ENCODE measurements at regions not wholly inside any gene's neighbourhood (a gene's known extent, or its start where the extent isn't known, plus 50 kb on each side); places are given as distances from the start of the nearest gene placed in this dataset.
A peak's percentile ranks its signal among the peaks of the same experiment; 100 is the strongest.

DNA sequence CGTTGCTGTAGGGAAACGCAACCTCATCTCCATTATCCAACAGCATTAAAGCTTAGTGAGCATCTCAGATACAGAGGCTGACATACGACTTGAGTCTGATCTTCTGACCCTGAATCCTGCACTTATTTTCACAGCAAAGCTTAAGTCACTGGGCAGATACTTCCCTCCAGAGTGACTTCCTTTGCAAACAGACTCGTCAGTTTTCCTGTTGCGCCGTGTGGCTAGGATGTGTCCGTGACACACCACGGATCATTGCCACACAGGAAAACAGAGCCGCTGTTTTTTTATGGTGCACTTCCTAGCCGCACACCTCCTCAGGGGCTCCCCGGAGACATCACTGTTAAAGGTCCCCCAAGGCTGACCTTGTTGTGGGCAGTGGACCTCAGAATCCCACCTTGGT is 94.9 kb upstream of the MKI67 start:
- no peak for DNase-seq (ENCODE audit: low read depth in 3 of 3, low spot score in 2 of 3)

DNA sequence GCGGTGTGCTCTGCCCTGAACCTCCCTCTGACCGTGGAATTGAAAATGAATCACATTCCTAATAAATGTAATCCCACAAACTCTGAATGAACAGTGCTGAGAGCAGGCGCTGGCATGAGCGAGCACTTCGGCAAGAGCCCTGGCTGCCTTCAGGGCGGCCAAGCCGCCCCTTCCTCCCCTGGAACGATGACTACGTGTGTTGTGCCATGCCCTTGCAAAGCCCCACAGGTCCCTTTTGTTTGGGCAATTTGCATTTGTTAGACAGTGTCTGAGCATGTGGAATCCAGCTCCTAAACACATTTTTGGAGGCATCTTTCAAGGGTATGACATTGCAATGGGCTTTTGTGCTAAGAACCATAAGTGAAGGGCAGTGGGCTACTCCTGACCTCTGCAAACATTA is 95.6 kb upstream of the MKI67 start:
- no peak for DNase-seq (ENCODE audit: low read depth in 3 of 3, low spot score in 2 of 3)

DNA sequence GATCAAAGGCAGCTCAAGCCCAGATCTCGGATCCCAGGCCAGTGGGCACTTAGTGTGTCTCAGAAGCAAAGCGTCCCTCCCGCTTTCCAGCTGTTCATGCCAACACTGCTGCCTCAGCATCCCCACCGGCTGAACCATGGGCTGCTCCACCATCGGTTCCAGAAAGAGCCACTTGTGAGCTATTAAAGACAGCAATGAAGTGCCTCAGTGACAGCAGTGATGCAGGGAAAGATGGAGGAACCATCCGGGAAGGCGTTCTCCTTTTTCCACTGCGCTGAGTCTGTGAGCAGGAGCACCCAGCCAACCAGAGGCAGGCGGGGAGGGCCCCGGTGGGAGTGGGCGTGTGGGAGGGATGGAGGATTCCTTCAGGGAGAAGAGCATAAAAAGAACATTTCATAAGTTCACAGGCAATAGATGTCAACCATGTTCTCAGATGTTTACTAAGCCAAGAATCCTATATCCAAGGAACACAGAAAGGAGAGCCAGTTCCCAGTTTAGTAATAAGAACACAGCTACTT is 96.2 kb upstream of the MKI67 start:
- no peak for DNase-seq (ENCODE audit: low read depth in 3 of 3, low spot score in 2 of 3)

DNA sequence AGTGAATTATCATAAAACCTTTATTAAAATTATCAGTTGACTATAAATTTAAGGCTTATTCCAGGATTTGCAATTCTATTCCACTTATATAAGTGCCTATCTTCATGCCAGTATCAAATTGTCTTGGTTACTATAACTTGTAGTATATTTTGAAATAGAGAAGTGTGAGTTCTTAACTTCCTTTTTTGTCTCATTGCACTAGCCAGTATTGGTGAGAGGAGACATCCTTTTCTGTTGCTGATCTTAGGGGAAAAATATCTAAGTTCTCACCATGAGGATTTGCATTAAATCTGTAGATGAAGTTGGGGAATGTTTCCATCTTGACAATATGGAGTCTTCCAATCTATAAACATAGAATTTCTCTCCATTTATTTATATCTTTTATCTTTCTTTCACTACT is 104.2 kb upstream of the MKI67 start:
- no peak for DNase-seq (ENCODE audit: low read depth in 3 of 3, low spot score in 2 of 3)

DNA sequence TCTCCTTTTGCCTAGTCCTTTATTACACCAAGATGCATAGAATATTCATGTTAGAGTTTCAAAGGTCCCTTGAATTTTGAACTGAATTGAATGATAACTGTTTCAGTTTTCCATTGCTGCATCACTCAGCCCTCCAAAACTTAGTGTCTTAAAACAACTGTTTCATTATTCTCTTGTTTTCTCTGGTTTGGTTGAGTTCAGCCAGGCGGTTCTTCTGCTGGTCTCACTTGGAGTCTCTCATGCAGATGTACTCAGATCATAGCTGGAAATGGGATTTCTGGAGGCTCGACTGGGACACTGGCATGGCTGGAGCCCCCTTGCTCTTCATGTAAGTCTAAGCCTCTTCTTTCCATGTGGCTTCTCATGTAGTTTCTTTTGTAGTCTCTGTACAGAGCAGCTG is 107.2 kb upstream of the MKI67 start:
- DNase-seq (ENCODE audit: low read depth in 3 of 3, low spot score in 2 of 3) = no peak

DNA sequence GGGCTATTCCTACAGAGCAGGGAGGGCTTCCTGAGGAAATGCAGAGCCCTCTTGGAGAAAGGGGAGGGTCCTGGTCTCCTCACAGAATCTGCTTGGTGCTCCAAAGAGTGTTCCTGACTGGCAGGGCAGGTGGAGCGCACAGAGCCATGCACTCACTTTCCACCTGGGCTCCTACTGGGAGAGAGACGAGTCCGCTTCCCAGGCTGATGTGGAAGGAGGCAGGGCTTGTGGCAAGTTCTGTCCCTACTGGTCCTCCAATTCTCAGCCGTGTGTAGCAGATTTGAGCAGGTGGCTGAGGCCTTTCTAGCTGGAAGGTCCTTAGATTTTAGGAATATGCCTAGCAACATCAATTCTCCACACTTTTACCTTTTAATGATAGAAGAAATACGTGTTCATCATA is 111.5 kb upstream of the MKI67 start:
- no peak for DNase-seq (ENCODE audit: low read depth in 3 of 3, low spot score in 2 of 3)

DNA sequence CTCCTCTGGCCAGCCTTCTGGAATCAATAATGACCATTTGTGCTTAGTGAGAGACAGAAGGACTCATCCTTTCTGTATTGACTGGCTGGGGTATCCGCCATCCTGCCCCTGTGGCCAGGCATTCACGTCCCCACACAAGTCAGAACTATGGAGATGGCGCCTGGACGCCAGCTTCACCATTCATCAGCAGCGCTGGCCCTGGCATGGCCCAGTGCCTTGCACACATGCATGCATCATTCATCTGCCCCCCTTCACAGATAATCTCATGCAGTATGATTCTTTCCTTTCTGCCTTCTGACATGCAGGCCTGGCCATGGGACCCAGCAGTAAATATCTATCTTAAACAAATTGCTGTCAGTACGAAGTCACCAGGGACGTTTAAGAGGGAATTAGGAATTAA is 114.8 kb upstream of the MKI67 start:
- no peak for DNase-seq (ENCODE audit: low read depth in 3 of 3, low spot score in 2 of 3)

DNA sequence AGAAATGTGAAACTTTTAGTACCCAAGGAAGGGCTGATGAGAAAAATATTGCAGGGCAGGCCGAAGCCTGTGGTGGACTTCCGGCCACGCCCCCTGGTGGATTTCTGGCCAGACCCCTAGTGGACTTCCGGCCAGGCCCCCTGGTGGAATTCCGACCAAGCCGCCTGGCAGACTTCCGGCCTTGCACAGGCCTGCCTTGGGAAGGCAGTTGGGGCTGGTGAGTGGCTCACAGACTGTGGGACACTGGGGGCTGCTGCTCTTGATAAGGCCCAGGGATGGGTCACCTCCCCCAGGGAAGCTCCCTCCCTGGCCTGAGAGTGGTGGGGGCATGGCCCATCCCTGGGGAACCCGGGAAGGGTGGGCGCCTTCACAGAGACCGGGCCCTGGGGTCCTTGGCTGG is 116.4 kb upstream of the MKI67 start:
- no peak for DNase-seq (ENCODE audit: low read depth in 3 of 3, low spot score in 2 of 3)

DNA sequence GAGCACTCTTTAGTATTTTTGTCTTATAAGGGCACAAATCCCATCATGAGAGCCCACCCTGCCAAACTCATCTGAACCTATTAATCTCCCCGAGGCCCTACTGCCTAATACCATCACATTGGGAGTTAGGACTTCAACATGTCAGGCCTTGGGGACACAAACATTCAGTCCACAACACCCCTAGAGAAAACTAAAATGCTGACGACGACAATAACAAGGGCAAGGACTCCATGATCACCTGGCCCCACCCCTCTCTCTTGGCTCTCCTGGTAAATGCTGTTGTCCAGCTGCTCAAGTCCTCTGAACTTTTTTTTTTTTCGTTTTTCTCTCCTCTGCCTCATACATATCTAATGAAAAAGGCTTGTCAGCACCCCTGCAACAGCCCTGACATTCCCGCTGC is 118.8 kb upstream of the MKI67 start:
- DNase-seq (ENCODE audit: low read depth in 3 of 3, low spot score in 2 of 3) = no peak

DNA sequence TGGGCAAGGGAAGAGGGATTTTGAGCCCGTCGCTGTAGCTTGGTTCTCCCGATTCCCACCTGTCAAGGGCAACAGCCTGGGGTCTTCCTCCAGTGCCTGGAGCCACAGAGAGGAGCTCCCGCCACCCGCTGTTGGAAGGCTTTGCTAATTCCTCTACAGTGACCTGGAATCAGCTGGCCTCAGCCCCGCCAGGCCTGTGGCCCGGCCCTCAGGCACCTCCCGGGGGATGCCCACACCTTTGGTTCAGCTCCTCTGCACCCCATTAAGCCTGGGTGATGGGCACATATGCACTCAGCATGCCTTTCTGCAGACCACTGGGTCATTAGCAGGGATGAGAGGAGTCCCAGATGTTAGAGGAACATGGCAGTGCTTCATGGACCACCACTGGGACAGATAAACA is 121.4 kb upstream of the MKI67 start:
- no peak for DNase-seq (ENCODE audit: low read depth in 3 of 3, low spot score in 2 of 3)

DNA sequence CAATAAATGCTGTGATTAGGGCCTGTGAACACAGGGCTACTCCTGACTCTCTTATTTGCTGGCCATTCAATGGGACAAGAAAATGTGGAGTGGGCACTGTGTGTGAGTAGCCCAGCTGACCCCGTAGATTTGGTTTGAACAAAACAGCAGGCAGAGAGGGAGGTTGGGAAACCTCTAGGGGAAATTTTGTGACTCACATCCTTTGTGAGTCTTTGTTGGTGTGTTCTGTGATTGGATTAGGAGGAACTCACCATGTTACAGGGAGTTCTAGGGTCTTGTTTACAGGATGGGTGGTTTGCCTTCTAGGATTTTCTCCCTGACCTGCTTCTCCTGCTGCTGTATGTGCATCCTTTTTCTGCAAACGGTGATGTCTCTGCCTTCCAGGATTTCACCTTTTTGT is 128.3 kb upstream of the MKI67 start:
- no peak for DNase-seq (ENCODE audit: low read depth in 3 of 3, low spot score in 2 of 3)

DNA sequence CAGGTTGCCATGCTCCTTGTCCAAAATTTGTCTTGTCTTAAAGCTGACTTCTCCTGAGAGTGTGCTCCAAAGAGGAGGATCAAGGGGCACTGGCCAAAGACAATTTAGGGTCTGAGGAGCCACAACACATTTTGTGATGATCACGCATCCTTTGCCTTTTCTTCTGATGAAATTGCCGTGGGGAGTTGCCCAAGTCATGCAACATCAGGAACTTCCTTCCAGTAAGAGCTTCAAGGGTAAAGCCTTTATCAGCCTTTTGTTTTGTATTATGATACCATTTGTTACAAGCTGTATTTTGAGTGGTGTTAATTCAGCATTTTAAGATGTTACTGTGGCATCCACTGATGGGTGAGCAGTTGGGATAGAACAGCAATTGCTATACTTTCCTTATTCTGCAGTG is 131.2 kb upstream of the MKI67 start:
- DNase-seq (ENCODE audit: low read depth in 3 of 3, low spot score in 2 of 3) = no peak

DNA sequence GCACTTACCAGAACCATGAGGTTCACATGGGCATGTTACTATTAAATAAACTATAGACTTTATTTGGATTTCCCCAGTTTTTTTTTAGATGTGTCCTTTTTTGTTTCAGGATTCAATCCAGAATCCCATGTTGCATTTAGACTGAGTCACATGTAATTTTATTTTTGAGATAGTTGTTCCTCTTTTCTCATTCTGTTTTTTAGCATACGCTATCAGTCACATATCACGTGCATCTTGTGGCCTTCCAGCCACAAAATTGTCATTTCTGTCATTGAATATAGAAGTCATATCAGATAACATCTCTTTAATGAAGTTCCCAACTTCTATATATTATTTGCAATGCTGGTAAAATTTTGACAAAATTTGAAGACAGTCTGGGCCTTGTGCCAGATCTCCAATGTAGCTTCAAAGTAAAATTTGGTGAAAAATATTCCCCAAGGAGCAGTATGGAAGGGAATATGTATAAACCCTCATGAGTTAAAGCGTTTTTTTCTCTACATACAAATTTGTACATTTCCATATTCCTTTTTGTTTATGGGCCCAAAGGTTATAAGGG is 132.3 kb upstream of the MKI67 start:
- DNase-seq (ENCODE audit: low read depth in 3 of 3, low spot score in 2 of 3) = no peak

DNA sequence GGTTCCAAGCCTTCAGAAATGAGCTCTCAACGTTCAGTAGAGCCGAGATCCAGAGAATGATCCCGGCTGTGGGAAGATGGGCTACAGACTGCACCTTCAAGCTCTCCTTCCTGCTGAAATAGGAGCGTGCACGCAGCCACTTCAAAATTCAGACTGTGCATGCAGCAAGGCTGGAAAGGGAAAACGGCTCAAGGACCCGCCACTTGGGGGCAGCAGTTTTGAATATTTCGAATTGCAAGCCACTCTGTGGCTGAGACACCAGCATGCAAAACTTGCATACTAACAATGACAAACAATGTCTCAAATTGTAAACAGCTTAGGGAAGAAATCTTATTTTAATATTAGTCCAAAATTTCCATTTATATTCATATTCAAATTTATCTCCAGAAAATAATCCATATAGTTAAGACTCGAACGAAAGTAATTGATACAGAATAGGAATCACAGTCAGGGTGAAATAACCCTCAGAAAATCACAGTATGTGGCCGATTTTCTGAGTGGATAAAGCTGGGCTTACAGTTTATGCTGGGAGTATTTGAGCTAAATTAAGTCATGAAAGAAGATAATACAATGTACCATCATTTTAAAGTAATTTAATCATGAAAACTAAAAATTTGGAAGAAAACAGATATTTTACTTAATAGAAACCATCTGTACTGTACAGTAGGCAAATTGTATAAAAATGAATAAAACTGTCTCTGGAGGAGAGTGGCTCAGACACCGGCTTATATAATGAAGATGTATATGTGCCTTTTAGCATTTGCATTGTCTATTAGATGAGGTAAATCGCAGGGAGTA is 137.9 kb upstream of the MKI67 start:
- peak in 2 of 3 donors; percentile 38 to 54 for DNase-seq (ENCODE audit: low read depth in 3 of 3, low spot score in 2 of 3)

DNA sequence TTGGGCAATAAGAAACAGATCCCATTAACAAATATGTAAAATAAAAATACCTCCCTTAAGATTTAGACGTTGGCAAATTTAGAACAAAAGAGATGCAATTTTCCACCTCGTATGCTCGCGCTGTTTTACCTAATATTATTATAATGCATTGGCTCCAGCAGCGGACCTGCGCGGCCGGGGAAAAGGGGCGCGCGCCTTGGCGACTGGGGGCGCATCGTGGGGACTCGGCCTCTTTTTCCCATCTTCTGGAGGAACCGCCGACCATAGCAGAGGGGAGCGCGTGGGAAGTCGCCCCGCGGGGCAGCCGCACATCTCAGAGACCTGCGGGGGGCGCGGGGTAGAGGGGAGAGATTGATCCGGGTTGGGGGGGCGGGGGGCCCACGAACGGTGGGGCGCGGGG is 139.4 kb upstream of the MKI67 start:
- no peak for DNase-seq (ENCODE audit: low read depth in 3 of 3, low spot score in 2 of 3)

DNA sequence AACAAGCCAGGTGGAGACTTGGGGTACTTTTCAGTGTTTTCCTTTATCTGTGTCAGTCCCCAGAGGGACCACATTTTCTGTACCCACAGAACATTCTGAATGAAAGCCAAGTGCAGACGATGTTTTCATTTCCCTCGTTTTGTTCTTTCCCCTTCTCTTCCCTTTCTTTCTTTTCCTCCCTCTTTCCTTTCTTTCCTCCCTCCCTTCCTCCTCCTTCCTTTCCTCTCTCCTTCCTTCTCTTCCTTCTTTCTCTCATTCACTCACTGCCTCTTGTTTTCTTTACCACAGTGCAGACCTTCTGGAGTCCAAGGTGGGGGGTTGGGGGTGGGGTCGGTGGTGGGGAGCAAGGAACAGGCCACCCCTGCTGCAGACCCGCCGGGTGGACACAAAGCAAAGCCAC is 141.4 kb upstream of the MKI67 start:
- no peak for DNase-seq (ENCODE audit: low read depth in 3 of 3, low spot score in 2 of 3)

DNA sequence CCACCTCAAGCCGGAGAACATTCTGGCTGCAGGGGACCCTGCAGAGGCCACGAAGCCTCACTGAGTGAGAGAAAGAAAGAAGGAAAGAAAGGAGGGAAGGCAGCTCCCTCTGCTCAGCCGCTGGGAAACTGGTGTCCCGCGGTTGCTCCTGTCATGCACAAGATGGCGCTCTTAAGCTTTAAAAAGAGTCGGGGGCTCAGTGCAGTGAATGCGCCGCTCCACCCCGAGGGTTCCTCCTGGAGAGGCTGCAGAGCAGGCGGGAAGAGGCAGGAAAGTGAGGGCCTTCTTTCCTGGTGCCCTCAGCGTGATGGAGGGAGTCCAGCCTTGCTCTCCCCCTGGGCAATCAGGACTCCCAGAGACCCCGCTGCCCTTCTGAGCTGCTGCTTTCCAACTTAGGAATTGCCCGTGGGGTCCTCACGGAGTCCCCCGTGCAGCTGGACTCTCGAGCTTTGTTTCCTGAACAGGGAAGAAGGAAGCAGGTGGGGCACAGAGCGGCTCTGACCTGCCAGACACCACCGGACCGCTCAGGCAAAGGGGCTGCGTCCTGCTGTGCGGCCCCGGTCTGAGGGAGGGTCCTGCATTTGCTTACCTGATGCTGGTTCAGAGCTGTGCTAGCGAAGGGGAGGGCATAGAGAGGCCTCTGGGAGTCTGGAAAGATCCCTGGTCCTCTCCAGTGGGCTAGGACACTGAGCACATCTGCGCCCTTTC is 141.9 kb upstream of the MKI67 start:
- DNase-seq (ENCODE audit: low read depth in 3 of 3, low spot score in 2 of 3) = peak; percentile 41 to 59 (median 41)

DNA sequence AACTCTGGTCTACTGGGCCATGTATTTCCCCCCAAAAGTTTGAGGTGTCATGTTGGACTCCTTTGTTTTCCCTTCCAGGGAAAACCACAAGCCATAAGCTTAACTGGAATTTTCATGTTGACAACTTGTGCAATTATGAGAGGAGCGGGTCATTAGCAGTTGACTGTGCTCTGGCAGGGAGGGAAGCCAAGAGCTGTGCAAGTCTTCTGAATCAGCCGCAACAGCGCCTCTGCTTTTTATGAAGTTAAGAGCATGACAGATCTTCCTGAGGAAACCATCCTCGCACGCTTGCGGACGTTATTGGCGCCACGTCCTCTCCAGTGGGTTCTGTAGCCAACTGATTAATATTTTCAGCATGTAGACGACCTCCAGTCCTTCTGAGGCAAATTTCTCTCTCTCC is 148.7 kb upstream of the MKI67 start:
- no peak for DNase-seq (ENCODE audit: low read depth in 3 of 3, low spot score in 2 of 3)

DNA sequence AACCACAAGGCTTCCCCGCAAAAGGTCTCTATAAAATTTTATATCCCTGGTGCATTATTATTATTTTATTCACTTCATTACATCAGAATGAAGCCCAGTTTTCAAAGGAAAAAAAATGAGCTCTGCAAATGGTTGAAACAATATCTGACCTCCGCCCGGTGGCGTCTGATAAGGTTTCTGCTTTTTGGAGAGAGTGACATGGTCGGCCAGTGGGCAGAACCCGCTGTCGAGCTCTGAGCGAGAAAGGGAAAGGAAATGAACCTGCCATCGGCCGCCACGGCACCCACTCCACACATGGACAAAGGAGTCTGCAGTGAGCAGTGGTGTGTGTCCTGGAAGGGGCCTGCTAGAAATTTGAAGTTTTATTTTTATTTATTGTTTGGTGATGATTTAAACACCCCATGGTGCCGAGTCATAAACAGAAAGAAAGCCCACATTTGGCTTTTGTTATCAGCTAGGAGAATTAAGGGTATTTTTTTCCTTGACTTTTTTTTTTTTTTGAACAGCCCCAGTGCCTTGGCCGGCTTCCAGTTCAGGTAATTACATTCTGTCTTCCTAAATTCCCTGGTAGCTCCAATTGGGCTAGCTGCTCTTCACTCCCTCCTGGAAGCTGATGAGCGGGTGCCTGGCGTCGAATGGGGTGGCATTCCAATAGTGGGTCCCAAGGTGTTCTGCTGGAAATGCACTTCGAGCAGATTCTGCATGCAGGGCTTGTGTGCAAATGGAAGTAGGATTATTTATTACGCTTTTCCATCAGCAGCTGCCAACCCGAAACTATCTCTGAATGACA is 149.4 kb upstream of the MKI67 start:
- no peak for DNase-seq (ENCODE audit: low read depth in 3 of 3, low spot score in 2 of 3)

DNA sequence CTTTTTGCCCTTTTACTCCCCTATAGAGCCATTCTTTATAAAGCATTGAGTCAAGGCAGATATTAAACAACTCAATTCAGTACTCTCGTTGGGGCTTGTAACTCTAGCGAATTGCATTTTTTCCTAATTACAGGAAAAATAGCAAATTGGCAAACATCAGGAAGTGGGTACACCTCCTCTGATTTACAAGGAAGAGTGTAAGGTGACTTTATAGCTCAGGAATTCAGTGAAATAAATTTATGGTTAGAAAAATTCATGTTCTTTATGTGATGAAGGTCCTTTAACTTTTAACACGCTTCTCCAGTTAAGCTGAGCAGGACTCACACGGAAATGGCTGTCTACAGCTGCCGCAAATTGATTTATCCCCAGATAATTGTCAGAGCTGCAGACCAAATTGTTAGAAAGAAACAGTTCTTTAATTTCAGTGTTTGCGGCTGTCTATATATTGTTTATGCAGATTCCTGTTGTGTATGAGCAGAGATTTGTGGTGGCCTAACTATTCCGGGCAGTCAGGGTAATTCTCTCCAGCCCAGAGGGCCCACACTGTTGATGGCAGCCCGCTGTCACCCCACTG is 151.1 kb upstream of the MKI67 start:
- no peak for DNase-seq (ENCODE audit: low read depth in 3 of 3, low spot score in 2 of 3)

DNA sequence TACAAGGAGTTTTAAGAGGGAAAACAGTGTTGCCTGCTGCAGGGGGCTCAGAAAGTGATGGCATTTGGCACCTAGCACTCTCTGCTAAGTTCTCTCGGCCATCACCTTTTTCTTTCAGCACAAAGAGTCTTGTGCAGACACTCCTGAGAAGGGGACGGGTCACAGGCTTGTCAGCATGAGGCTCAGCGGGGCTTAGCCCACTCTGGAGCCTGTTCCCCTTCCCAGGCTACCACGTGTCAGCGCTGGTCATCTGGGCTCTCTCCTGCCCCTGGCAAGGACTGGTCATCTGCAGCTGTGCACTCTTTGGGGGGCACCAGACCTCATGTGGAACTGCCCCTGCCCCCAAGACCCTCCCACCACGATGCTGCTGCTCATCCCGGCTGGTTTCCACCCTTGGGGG is 152.1 kb upstream of the MKI67 start:
- no peak for DNase-seq (ENCODE audit: low read depth in 3 of 3, low spot score in 2 of 3)

All from right renal cortex interstitium (tissue), 3 donors.